Fibroblast of lung (primary cell): ENCODE measurements at regions not wholly inside any gene's neighbourhood (a gene's known extent, or its start where the extent isn't known, plus 50 kb on each side); places are given as distances from the start of the nearest gene placed in this dataset.

Source experiments
- DNase-seq, 2 donors: peaks; one replicate each; pipeline versions ENCODE4 v3.0.0 to v3.0.0-alpha.2; 2010; ENCODE audit warnings: low read depth in 2 of 2
- H2AFZ ChIP-seq: 2 replicates; pipeline ENCODE4 v1.5.1; 2012; ENCODE audit warnings: low read length, control low read depth, inconsistent platforms
- H3K27ac ChIP-seq: 2 replicates; pipeline ENCODE4 v1.5.1; 2011; ENCODE audit warnings: low read length, control low read depth; ENCODE audit not compliant: insufficient read depth
- H3K27me3 ChIP-seq: 2 replicates; pipeline ENCODE4 v1.5.1; 2011; ENCODE audit warnings: mild to moderate bottlenecking, low read length; ENCODE audit not compliant: control insufficient read depth, insufficient read depth
- H3K36me3 ChIP-seq: 2 replicates; pipeline ENCODE4 v1.5.1; 2011; ENCODE audit warnings: low read length; ENCODE audit not compliant: control insufficient read depth, insufficient read depth
- H3K4me1 ChIP-seq: 2 replicates; pipeline ENCODE4 v1.5.1; 2011; ENCODE audit warnings: low read length; ENCODE audit not compliant: control insufficient read depth, insufficient read depth; ENCODE audit errors: extremely low read depth
- H3K4me2 ChIP-seq: 2 replicates; pipeline ENCODE4 v1.5.1; 2011; ENCODE audit warnings: low read length, control low read depth; ENCODE audit not compliant: insufficient read depth; ENCODE audit errors: extremely low read depth
- H3K4me3 ChIP-seq, 4 experiments: fragments of 200-600 bp in 1 of 4; sonication (generic) in 1 of 4; replicated peaks in 1 of 4; 2 replicates each; pipeline ENCODE4 v1.5.1; 2011 to 2016; ENCODE audit warnings: low read length in 4 of 4, low read depth in 3 of 4, mild to moderate bottlenecking in 3 of 4, control low read depth in 2 of 4, inconsistent platforms in 1 of 4, mixed read lengths in 1 of 4; ENCODE audit not compliant: insufficient read depth in 1 of 4; ENCODE audit errors: control extremely low read depth in 1 of 4
- H3K79me2 ChIP-seq: 2 replicates; pipeline ENCODE4 v1.5.1; 2012; ENCODE audit warnings: mild to moderate bottlenecking, low read length, inconsistent platforms; ENCODE audit not compliant: control insufficient read depth, insufficient read depth
- H3K9ac ChIP-seq: 2 replicates; pipeline ENCODE4 v1.5.1; 2011; ENCODE audit warnings: mild to moderate bottlenecking, low read length, control low read depth; ENCODE audit not compliant: insufficient read depth
- H3K9me3 ChIP-seq: 2 replicates; pipeline ENCODE4 v1.5.1; 2012; ENCODE audit warnings: low read depth, low read length; ENCODE audit not compliant: control insufficient read depth, insufficient read depth
- H4K20me1 ChIP-seq: 2 replicates; pipeline ENCODE4 v1.5.1; 2011; ENCODE audit warnings: low read length; ENCODE audit not compliant: control insufficient read depth, insufficient read depth; ENCODE audit errors: extremely low read depth
- CTCF ChIP-seq, 2 donors: IDR thresholded peaks in 1 of 2; conservative IDR thresholded peaks in 1 of 2; 1 replicate in 1 of 2; 2 replicates in 1 of 2; pipeline ENCODE4 v1.5.1; 2011 to 2012; ENCODE audit warnings: low read length in 2 of 2, control low read depth in 1 of 2, inconsistent platforms in 1 of 2, low read depth in 1 of 2, mild to moderate bottlenecking in 1 of 2
- EZH2 ChIP-seq: IDR thresholded peaks from 2 replicates; pipeline ENCODE4 v1.5.1; 2012; ENCODE audit warnings: low read length, control low read depth, mild to moderate bottlenecking; ENCODE audit errors: missing control alignments

GRCh38 chr13:61685682-61686012 lies 270.0 kb upstream of the PCDH20 start:
- Histone ChIP-seq H3K9me3 (no peaks in the 10 kb centered on the region), H3K4me2 (no peak overlapping the region), H4K20me1 (no peaks in the 10 kb centered on the region), H3K79me2 (no peaks in the 10 kb centered on the region), H3K27me3 (no peaks in the 10 kb centered on the region), H3K27ac (no peak overlapping the region), H3K4me1 (no peaks in the 10 kb centered on the region), H3K4me3 (no peak overlapping the region), H3K9ac (no peak overlapping the region), H3K36me3 (no peaks in the 10 kb centered on the region), H2AFZ (no peak overlapping the region)
- TF ChIP-seq EZH2 (no peak), CTCF (conservative IDR thresholded peaks at IDR 0.05 in 1 of 2, IDR thresholded peaks at IDR 0.05 in 1 of 2; ENCODE audit: low read depth in 1 of 2, low read length in 2 of 2) (no peak)
- DNase-seq = no peak

DNA sequence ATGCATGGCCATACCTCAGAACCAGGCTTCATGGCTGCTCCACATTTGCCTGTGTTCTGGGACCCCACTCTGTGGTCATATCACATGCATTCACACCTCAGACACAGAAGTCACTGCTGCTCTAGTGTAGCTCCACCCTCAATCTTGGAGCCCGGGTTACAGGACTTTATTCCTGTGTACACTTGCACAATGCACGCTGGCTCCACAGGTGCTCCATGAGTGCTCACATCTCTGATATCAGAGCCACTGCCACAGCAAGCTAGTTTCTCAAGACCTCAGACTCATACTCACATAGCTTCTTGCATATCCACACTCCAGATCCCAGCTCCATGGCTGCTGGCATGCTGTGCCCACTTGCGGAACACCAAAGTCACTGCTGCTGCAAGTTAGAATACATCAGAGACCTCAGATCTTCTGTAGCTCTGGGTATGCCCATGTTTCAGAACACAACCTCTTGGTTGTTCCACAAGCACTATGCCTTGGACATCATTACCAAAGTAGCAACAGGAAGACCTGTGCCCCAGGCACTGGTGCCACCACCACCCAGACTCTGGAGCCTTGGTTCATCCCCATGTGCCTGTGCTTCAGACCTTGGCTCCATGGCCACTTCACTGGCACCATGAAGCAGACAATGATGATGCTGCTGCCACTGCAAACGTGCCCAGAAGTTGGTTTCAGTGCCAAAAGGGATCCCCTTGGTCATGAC lies 269.5 kb upstream of the PCDH20 start:
- H4K20me1 ChIP-seq = no peaks in the 10 kb centered on the region
- H3K9me3 ChIP-seq = no peaks in the 10 kb centered on the region
- H3K79me2 ChIP-seq = no peaks in the 10 kb centered on the region
- H3K36me3 ChIP-seq = no peaks in the 10 kb centered on the region
- no peak overlapping the region for H3K4me2 ChIP-seq
- no peak for DNase-seq
- no peak for TF ChIP-seq EZH2
- TF ChIP-seq CTCF (conservative IDR thresholded peaks at IDR 0.05 in 1 of 2, IDR thresholded peaks at IDR 0.05 in 1 of 2; ENCODE audit: low read depth in 1 of 2, low read length in 2 of 2) = no peak
- H3K27me3 ChIP-seq = no peaks in the 10 kb centered on the region
- no peaks in the 10 kb centered on the region for H3K4me1 ChIP-seq
- H3K4me3 ChIP-seq = no peak overlapping the region
- H3K27ac ChIP-seq = no peak overlapping the region
- H2AFZ ChIP-seq = no peak overlapping the region
- H3K9ac ChIP-seq = no peak overlapping the region

DNA sequence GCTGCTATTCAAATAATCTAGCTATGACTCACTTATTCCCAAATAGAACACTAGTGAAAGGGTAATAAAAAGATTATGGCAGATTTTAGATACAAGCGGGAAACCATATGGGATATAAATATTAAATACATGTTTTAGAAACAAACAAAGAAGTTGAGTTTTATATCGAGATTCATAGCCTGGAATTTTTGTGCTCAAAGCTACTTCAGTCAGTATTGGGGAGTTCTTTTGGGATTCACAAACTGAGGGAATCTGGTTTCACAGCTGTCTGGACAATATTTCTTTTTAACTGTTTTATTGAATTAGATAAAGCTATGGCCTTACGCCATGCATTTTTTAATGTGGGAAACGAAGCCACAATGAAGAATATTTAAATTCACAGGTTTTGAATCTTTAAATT lies 257.1 kb upstream of the PCDH20 start:
- H3K4me2 ChIP-seq = no peak overlapping the region
- no peaks in the 10 kb centered on the region for H3K79me2 ChIP-seq
- no peak for TF ChIP-seq EZH2
- no peak for TF ChIP-seq CTCF (conservative IDR thresholded peaks at IDR 0.05 in 1 of 2, IDR thresholded peaks at IDR 0.05 in 1 of 2; ENCODE audit: low read depth in 1 of 2, low read length in 2 of 2)
- no peaks in the 10 kb centered on the region for H3K9me3 ChIP-seq
- no peaks in the 10 kb centered on the region for H4K20me1 ChIP-seq
- no peaks in the 10 kb centered on the region for H3K4me1 ChIP-seq
- H3K27me3 ChIP-seq = no peaks in the 10 kb centered on the region
- no peak overlapping the region for H2AFZ ChIP-seq
- no peak overlapping the region for H3K9ac ChIP-seq
- DNase-seq = no peak
- no peaks in the 10 kb centered on the region for H3K36me3 ChIP-seq
- H3K4me3 ChIP-seq = no peak overlapping the region
- H3K27ac ChIP-seq = no peak overlapping the region
